ENCODE measurements at regions not wholly inside any gene's neighbourhood (a gene's known extent, or its start where the extent isn't known, plus 50 kb on each side); places are given as distances from the start of the nearest gene placed in this dataset.

GRCh38 chr2:240296476-240297255 is 138.8 kb upstream of the GPC1 start:
- Histone ChIP-seq H3K27me3 (no peaks in the 10 kb centered on the region), H3K27ac (no peak overlapping the region), H3K4me3 (replicated peaks in 1 of 3) (no peak overlapping the region), H3K4me1 (no peaks in the 10 kb centered on the region), H3K36me3 (no peaks in the 10 kb centered on the region), H3K9me3 (no peaks in the 10 kb centered on the region)
- 79 to 93% methylated on average over 11 to 13 of the region's 16 CpGs for WGBS, 2 donors
- no peak for DNase-seq
- intact Hi-C loops (cut with DNase I), result no loop called here
- TF ChIP-seq CTCF (IDR thresholded peaks at IDR 0.05) (no peak), POLR2A (IDR thresholded peaks at IDR 0.05) (no peak)

DNA sequence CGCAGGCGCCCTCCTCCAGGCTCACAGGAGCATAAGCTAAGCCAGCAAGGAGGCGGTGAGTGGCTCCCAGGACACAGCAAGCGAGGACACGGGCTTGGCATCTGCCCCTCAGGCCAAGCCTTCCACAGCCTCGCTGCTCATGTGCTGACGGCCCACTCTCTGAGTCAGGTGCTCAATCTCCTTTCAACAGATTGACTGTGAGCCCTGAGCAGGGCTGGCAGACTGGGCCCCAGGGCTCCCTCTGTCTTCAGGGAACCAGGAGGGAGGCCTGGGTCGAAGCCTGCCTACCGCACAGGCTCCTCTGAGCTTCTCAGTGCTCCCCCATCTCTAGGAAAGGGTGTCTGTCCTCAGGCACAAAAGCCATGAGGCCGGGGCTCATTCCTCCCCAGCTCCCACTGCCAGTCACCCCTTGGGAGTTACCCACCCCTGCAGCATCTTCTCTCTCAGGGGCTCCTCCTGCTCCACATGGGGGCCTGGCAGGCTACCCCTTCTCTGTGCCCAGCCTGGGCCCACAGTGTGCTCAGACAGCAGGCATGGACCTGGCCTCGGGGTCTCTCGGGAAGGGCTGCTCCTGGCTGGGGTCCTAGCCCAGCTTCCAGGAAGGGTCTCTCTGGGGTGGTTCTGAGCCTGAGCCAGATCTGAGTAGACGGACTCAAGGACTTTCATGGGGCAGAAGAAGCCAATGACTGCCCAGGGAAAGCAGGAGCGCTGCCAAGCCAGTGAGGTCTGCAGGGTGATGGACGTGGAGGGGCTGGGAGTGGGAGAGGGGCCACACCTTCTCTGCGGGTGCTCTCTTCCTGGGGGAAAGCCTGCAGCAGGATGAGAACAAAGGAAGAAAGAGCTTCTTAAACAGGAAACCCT is 138.0 kb upstream of the GPC1 start:
- intact Hi-C loops (cut with DNase I), result no loop called here
- Histone ChIP-seq H3K36me3 (no peaks in the 10 kb centered on the region), H3K4me3 (replicated peaks in 1 of 3) (no peak overlapping the region), H3K27ac (no peak overlapping the region), H3K4me1 (no peaks in the 10 kb centered on the region), H3K27me3 (no peaks in the 10 kb centered on the region), H3K9me3 (no peaks in the 10 kb centered on the region)
- no peak for DNase-seq
- 72 to 73% methylated on average over 12 to 16 of the region's 16 CpGs for WGBS, 2 donors
- TF ChIP-seq CTCF (IDR thresholded peaks at IDR 0.05) (no peak), POLR2A (IDR thresholded peaks at IDR 0.05) (no peak)

DNA sequence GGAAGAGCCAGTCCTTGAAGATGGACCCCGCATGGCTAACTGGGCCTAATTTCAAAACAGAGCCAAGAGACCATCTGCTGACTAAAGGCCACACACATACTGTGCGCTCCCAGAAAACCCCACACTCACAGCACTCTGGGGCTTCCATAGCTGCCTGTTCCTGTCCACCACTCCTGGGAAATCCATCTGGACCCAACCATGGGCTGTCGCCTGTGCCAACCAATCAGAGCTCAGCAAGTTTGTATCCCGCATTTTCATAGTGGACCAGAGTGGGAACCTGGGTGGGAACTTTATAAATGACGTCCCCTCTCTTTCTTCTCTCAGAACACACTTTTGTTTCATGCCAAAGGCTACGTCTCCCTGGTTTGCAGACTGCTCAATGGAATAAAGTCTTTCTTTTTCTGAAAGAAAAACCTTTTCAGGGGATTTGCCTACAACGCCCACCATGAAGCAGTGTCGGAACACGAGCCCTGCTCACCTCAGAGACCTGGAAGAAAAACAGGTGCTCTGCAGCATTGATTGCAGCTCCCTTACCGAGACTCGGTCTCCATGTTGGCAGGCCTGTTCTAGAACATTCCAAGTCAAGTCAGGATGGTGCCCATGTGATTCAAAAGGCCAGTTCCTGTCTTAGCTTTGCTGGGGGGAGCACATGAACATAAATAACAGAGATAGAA is 137.2 kb upstream of the GPC1 start:
- intact Hi-C loops (cut with DNase I), result no loop called here
- H3K27me3 ChIP-seq, result no peaks in the 10 kb centered on the region
- no peaks in the 10 kb centered on the region for H3K4me1 ChIP-seq
- no peaks in the 10 kb centered on the region for H3K36me3 ChIP-seq
- no peak overlapping the region for H3K27ac ChIP-seq
- TF ChIP-seq POLR2A (IDR thresholded peaks at IDR 0.05) (no peak), CTCF (IDR thresholded peaks at IDR 0.05) (no peak)
- H3K4me3 ChIP-seq (replicated peaks in 1 of 3), result no peak overlapping the region
- WGBS, 2 donors, result 86 to 95% methylated on average over 11 of the region's 11 CpGs
- DNase-seq, result no peak
- no peaks in the 10 kb centered on the region for H3K9me3 ChIP-seq

- Histone ChIP-seq H3K4me1 (no peaks in the 10 kb centered on the region), H3K27me3 (no peaks in the 10 kb centered on the region), H3K9me3 (no peaks in the 10 kb centered on the region), H3K36me3 (no peaks in the 10 kb centered on the region), H3K27ac (no peak overlapping the region), H3K4me3 (replicated peaks in 1 of 3) (no peak overlapping the region)
- intact Hi-C loops (cut with DNase I), result no loop called here
- no peak for DNase-seq
- 91 to 95% methylated on average over 16 to 18 of the region's 18 CpGs for WGBS, 2 donors
- TF ChIP-seq CTCF (IDR thresholded peaks at IDR 0.05) (no peak), POLR2A (IDR thresholded peaks at IDR 0.05) (no peak)
Measured at GRCh38 chr2:240298803-240299709, 136.4 kb upstream of the GPC1 start.
